Tongue (tissue), 1 donor: ENCODE measurements at regions not wholly inside any gene's neighbourhood (a gene's known extent, or its start where the extent isn't known, plus 50 kb on each side); places are given as distances from the start of the nearest gene placed in this dataset.

Source experiments
- DNase-seq: peaks from one replicate; pipeline ENCODE4 v3.0.0-alpha.2; 2015

GRCh38 chr4:66681962-66682361 is 863.3 kb downstream of the CENPC start:
- DNase-seq, result no peak

GRCh38 chr4:66667249-66667648 is 878.1 kb downstream of the CENPC start:
- no peak for DNase-seq

- DNase-seq, result no peak
Observed at GRCh38 chr4:66662620-66663019, 882.7 kb downstream of the CENPC start.

- DNase-seq, result no peak
Observed at GRCh38 chr4:66658809-66659208, 886.5 kb downstream of the CENPC start.

DNA sequence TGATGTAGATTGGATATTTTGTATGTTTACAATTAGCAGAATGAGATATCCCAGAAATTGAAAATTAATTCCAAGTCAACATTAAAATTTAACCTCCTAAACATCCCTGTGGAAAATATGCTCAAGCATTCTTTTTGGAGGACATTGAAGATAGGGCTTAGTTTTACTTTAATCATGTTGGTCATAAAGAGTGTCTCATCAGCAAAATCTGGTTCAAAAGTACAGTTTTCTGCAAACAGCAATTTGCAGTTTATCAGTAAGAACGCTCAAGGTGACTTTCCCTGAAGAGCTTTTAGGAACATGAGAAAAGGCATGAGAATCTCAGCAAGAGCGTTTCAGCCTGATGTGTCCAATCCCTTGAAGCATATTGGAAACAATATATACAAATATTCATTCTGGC is 889.8 kb downstream of the CENPC start:
- no peak for DNase-seq

DNA sequence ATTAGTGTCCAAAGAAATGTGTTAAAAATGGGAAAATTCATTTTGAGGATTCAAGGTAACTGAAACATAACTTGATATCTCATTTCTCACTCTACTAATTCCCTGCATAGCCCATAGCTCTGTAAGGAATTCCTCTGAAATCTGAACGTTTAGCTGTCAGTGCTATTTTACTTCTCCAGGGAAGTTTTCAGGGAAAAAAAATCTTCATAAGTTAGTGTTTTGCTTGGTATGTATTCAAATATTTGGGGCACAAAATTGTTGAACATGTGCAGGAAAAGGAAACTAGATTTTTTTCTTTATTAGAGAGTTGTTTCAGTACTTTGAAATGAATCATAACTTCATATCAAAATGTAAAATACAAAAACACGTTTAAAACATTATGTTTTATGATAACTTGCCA is 891.4 kb downstream of the CENPC start:
- no peak for DNase-seq

DNA sequence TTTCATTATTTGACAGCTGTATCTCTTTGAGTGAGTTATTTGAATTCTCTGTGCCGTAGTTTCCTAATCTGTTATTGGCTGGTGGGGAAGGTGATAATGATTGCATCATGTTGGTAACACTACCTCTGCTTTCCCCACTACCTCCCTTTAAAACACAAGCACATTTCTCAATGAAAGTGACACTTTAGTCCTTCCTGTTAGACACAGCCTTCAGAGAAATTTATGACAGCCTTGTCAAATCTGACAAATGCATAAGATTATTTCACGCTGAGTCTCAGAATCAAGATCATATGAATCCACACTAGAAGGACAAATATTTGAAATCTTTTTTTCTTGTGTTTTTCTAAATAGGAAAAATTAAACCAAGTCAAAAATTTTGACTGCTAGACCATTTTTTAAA is 896.1 kb downstream of the CENPC start:
- no peak for DNase-seq

DNA sequence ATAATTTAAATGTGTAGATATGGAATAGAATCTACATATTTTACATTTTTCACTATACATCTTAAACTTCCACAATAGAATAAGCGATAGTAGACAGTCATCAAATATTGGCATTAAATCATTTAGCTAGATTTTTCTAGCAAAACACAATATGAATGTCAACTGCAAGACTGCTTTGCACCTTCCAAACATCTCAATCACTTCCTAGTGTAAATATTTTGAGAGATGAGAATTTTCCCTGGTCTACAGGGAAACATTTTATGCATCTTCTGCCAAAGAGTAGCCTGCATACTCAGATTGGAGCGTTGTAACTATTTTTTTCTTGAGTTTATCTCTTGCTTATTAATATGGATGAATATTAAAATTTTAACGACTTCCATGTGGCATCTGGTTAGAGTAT is 897.4 kb downstream of the CENPC start:
- DNase-seq, result no peak

- DNase-seq, result no peak
Observed at GRCh38 chr4:66647476-66647875, 897.8 kb downstream of the CENPC start.

- DNase-seq, result no peak
Observed at GRCh38 chr4:66640233-66640990, 904.9 kb downstream of the CENPC start.

- no peak for DNase-seq
Observed at GRCh38 chr4:66639361-66639760, 905.9 kb downstream of the CENPC start.

DNA sequence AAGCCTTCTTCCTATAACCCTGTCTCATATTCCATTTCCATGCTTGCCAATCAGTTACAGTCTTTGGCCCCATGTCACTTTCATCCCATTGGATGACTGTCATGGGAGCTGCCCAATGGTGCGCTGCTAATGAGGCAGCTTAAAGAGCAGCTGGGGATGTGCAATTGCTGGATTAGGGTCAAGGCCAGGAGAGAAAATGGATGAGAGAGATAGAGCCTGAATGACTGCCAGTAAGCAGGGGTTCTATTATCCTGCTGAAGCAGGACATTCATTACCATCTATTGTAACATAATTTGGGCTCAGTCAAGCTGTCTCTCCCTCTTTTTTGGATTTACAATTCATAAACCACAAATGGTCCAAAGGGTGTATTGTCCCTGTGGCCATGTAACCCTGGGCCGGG is 909.0 kb downstream of the CENPC start:
- DNase-seq, result no peak

- no peak for DNase-seq
Observed at GRCh38 chr4:66633477-66633876, 911.8 kb downstream of the CENPC start.

- DNase-seq, result no peak
Observed at GRCh38 chr4:66629927-66630326, 915.4 kb downstream of the CENPC start.

DNA sequence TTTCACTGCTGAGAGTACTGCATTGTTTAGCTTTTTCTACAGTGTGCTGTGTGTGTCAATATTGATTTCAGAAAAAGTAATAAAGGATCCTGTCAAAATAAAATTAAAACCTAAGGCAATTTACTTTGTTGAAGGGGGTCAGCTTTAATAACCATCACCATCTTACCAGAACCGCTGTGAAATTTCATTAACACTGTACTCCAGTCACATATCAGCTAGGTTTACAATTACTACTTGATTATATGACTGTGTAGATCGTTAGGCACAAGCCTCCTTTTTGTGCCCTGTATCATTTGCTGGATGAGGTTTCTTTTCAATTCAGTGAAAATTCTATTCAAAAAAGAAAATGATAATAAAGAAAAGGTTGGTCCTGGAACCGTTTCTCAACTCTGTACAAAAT is 917.2 kb downstream of the CENPC start:
- no peak for DNase-seq

- DNase-seq, result no peak
Observed at GRCh38 chr4:66625480-66625879, 919.8 kb downstream of the CENPC start.

GRCh38 chr4:66613591-66613990 is 931.7 kb downstream of the CENPC start:
- no peak for DNase-seq

DNA sequence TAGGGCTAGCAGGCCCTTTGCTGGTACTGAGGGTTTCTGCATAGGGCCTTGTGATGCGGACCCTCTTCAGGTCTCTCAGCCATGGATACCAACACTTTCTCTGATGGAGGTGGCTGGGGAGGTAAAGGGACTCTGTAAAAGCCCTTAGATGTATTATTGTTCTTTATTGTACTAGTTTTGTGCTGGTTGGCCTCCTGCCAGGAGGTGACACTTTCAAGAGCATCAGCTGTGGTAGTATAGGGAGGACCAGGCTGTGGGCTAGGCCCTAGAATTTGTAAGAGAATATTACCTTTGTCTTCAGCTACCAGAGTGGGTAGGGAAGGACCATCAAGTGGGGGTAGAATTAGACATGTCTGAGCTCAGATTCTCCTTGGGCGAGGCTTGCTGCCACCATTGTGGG is 936.3 kb downstream of the CENPC start:
- DNase-seq, result no peak

DNA sequence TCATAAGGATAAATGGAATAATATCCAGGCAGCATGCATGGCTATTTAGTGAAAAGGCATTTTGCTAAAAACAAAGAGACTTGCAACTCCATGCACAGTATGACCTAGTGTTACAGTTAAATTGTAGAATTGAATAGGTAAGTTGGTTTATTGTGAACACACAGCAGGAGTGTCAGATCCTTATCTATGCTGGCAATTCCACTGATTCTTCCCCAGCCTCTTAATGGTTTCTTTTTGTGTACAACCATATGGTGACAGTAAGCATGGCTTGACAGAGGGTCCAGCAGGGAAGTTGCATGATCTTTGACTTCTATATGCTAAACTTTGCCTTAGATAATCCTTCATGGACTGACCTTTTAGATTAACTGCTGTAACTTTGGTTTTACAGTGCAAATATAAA is 936.6 kb upstream of the EPHA5 start:
- DNase-seq, result no peak

DNA sequence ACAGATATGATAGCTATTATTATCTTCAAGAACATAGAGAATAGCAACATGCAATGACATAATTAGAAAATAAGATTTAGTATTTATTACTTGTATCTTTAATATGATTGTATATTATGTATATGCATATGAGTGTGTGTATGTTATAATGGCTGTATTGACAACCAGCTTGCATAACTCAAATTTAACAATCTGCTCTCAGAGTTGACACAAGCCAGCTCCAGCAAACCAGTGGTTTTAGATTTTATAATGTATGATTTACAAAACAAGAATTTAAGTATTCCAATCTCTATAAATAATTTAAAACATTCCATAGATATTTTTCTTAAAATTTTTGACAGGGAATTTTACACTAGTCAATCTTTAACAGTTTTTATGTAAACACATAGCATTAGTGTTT is 935.9 kb upstream of the EPHA5 start:
- no peak for DNase-seq

- DNase-seq, result no peak
Observed at GRCh38 chr4:66604192-66604591, 933.9 kb upstream of the EPHA5 start.

GRCh38 chr4:66602622-66603021 is 932.3 kb upstream of the EPHA5 start:
- no peak for DNase-seq

DNA sequence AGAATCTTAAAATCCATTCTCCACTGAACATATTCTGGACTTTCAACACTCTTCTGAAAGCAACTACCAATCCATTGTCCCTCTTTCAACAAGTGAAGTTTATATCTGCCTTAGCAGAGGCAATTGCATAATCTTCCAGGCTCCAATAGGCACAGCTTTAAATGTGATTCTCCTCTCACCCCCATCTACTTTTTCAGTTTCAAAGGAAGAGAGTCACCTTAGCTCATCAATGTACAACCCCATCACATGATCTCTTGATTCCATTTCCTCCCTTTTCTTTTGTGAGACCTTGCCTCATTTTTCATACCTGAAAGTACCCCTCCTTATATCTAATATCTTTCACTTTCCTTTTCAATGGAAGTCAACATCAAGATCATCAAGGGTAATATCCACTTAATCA is 921.7 kb upstream of the EPHA5 start:
- no peak for DNase-seq

GRCh38 chr4:66590488-66591215 is 920.4 kb upstream of the EPHA5 start:
- DNase-seq, result no peak
